GM15510 (cell line): ENCODE measurements at regions not wholly inside any gene's neighbourhood (a gene's known extent, or its start where the extent isn't known, plus 50 kb on each side); places are given as distances from the start of the nearest gene placed in this dataset.

ENCODE experiments used
- POLR2A ChIP-seq: IDR thresholded peaks from 3 replicates; pipeline ENCODE4 v1.6.1; 2011; ENCODE audit warnings: borderline replicate concordance; ENCODE audit not compliant: insufficient read length; ENCODE audit errors: extremely low read depth

DNA sequence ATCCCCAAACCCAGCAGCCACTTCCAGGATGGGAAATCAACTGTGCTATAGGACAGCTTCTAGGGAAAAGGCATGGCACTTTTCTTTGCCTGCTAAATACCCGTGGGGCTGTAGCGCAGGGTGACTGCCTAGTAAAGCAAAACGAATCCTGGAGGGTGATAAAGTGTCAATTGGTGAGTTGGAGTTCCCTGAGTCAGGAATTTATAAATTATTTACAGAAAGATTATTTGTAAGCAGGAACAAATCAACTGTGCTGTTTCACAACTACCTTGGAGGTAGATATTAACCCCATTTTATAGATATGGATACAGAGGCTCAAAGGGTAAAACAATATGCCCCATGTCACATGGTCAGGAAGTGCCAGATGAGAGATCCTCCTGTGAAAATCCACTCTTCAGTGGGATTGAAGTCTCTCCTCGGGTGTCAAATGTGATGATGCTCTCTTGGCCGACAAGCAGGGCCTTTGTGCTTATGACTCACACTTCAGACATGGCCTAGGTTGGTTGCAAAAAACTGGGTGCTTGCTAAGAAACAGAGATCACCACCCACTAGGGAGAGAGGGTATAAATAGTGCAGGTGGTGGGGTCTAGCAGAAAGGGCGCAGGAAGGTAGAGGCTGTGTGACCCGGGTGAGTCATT is 383.2 kb upstream of the ZMIZ1 start:
- TF ChIP-seq POLR2A: no peak

- TF ChIP-seq POLR2A: no peak
Observed at GRCh38 chr10:78686444-78687060, 382.2 kb upstream of the ZMIZ1 start.

- TF ChIP-seq POLR2A: no peak
Observed at GRCh38 chr10:78687626-78688025, 381.1 kb upstream of the ZMIZ1 start.

DNA sequence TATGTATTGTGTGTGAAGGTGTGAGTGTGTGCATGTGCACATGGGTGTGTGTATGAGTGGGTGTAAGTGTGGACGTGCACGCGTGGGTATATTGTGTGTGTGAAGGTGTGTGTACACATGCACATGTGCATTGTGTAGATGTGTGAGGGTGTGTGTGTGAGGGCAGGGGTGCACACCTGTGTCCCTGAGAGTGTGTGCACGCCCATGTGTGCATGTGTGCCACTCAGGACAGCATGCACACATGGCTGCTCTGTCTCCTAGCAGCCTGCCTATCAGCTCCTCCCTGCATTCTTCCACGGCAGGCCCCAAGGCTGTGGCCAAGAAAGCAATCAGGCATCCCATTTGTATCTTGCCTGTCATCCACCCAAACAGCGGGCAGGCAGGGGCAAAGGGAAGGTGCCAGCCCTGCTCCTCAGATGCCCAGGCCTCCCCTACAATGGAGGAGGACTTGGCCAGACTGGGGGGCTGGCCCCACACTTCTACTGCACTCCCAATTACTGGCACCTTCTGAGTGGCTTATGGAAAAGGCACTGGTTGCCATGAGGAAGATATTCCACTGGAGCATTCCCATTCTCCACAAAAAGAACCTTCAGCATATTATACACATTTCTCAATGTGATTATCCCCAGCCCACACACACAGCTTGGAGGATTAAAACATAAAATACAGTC is 380.4 kb upstream of the ZMIZ1 start:
- TF ChIP-seq POLR2A: no peak

DNA sequence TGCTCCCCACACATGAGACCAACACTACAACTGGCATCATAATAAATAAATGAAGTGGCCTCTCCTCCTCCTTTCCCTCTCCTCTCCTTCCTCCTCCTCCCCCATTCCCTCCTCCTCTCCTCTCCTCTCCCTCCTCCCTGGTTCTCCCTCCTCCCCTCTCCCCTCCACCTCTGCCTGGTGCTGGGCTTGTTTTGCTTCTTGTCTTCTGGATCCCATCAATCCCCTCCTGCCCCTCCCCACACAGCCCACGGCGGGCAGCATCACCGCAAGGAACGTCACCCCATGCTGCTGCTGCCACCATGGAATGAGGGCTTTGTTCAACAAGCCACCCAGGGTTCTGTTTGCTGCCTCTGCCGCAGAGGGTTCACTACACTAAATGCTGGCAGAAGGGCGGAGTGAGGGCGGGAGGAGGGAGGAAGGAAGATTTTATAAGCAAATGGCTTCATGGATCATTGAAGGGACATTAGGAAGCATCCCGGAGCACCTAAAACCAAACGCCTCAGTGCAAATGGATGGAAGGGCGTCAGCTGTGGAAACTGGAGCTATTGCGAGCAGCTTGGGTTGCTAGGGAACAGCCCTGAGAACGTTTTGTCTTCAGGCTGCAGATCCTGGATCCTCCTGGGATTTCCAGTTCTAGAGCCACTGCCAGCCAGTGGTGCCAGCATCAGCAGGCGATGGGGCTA is 379.7 kb upstream of the ZMIZ1 start:
- TF ChIP-seq POLR2A: no peak

GRCh38 chr10:78689584-78689935 is 379.2 kb upstream of the ZMIZ1 start:
- TF ChIP-seq POLR2A: no peak

- no peak for TF ChIP-seq POLR2A
Observed at GRCh38 chr10:78690354-78691111, 378.2 kb upstream of the ZMIZ1 start.

GRCh38 chr10:78691301-78692030 is 377.3 kb upstream of the ZMIZ1 start:
- TF ChIP-seq POLR2A: no peak

GRCh38 chr10:78692071-78692470 is 376.7 kb upstream of the ZMIZ1 start:
- no peak for TF ChIP-seq POLR2A

- TF ChIP-seq POLR2A: no peak
Observed at GRCh38 chr10:78695846-78696245, 372.9 kb upstream of the ZMIZ1 start.

DNA sequence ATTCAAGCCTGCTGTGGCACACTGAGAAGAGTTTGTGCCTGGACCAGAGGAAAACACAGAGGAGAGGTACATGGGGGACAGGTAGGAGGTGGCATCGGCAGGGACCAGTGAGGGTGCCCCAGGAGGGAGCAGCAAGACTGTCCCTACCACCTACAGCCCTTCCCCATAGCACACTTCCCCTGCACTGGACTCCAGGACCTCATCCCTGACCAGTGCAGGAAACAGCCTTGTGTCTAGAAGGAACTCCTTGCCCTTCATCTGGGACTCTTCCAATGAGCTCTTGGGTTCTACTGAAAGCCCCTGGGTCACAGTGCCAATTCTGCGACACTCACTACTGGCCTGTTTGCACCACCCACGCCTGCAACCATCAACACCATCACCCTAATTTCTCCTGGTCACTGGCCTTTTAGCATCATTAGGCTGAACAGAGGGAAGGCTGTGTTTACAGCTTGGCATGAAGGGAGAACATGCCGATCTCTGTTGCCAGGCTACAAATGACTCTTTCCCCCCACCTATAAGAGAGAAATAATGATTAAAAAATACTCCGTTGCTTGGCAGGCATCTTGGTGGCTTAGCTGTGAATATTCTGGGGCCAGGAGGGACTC is 371.9 kb upstream of the ZMIZ1 start:
- TF ChIP-seq POLR2A: no peak

DNA sequence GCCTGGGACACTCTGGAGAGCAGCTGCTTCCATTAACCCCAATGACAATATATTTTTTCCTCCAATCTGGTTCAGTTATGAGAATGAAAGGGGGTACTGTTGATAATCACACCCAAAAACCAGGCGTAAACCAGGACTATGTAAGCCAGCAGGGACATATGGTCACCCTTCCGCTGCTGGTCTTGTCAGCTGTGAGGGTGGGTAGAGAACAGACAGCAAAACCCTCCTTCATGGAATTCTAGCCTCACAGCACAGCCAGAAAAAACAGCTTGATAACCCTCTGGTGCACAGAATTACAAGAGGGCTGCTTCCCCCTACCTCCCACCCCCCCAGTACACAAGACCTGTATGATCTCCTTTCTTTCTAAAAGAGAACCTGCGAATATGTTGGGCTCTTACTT is 368.8 kb upstream of the ZMIZ1 start:
- TF ChIP-seq POLR2A: no peak

DNA sequence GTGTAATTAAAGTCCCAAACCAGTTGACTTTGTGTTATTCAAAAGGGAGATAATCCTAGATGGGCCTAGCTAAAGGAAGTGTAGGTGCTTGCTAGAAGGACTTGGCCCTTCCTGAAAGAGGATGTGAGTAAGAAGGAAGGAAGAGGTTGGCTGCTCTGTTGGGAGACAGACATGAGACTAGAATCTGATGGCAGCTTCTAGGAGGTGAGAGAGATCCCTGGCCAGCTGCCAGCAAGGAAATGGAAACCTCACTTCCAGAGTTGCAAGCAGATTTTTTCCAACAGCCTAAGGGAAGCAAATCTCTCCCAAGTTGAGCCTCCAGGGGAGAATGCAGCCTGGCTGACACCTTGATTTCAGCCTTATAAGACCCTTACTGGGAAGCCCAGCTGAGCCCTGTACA is 368.4 kb upstream of the ZMIZ1 start:
- no peak for TF ChIP-seq POLR2A
